GM10248 (cell line): ENCODE measurements at regions not wholly inside any gene's neighbourhood (a gene's known extent, or its start where the extent isn't known, plus 50 kb on each side); places are given as distances from the start of the nearest gene placed in this dataset.

Source experiments
- CTCF ChIA-PET: fragments of 300-600 bp; sonication (Branson Sonifier 250); formaldehyde crosslinking; extraction: SDS; loops from one replicate; lab custom pipeline; 2021; ENCODE audit warnings: antibody characterized with exemption; lab: Yijun Ruan, JAX
- POLR2A ChIA-PET: fragments of 350-650 bp; sonication (Branson Sonifier 250); formaldehyde crosslinking; extraction: SDS; loops from one replicate; lab custom pipeline; 2020; ENCODE audit warnings: antibody characterized with exemption; lab: Yijun Ruan, JAX
- DNase-seq: peaks from one replicate; pipeline ENCODE4 v3.0.0; 2012; ENCODE audit errors: extremely low spot score
- TF ChIP-seq, protein P1 (sequence below): IDR thresholded peaks from 2 replicates; pipeline ENCODE4 v1.5.1; 2012; ENCODE audit warnings: mild to moderate bottlenecking, low read depth; ENCODE audit errors: extremely low read depth, missing control alignments, control extremely low read depth

GRCh38 chr5:3372289-3372688, 223.3 kb upstream of the IRX1 start:
- CTCF ChIA-PET, result no interaction called here
- POLR2A ChIA-PET, result no interaction called here
- no peak for DNase-seq

GRCh38 chr5:3365501-3366215, 230.0 kb upstream of the IRX1 start:
- DNase-seq, result no peak
- ChIA-PET CTCF (no interaction called here), POLR2A (no interaction called here)
- TF ChIP-seq, protein P1, sequence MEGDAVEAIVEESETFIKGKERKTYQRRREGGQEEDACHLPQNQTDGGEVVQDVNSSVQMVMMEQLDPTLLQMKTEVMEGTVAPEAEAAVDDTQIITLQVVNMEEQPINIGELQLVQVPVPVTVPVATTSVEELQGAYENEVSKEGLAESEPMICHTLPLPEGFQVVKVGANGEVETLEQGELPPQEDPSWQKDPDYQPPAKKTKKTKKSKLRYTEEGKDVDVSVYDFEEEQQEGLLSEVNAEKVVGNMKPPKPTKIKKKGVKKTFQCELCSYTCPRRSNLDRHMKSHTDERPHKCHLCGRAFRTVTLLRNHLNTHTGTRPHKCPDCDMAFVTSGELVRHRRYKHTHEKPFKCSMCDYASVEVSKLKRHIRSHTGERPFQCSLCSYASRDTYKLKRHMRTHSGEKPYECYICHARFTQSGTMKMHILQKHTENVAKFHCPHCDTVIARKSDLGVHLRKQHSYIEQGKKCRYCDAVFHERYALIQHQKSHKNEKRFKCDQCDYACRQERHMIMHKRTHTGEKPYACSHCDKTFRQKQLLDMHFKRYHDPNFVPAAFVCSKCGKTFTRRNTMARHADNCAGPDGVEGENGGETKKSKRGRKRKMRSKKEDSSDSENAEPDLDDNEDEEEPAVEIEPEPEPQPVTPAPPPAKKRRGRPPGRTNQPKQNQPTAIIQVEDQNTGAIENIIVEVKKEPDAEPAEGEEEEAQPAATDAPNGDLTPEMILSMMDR, result no peak

More at GRCh38 chr5:3372289-3372688, 223.3 kb upstream of the IRX1 start:
- TF ChIP-seq, protein P1, result no peak

DNA sequence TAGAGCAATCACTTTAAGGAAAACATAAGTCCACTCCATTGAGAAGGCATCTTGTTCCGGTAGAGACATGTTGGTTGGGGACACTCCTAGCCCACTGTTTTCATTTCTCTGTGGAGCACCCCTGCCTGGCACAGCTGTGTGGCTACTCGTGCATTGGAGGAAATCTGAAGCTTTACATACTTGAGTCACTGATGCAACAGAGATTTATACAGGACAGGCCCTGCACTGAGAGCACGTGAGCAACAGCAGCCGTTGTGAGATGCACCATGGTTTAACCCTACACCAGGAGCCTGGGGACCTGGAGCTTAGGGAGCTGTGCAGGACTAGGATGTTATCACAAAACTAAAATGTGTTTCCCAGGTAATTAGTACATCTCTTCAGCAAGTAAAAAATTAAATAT, 230.7 kb upstream of the IRX1 start:
- TF ChIP-seq, protein P1, result no peak
- ChIA-PET POLR2A (no interaction called here), CTCF (no interaction called here)
- no peak for DNase-seq

GRCh38 chr5:3364433-3364832, 231.2 kb upstream of the IRX1 start:
- ChIA-PET CTCF (no interaction called here), POLR2A (no interaction called here)
- DNase-seq, result no peak

DNA sequence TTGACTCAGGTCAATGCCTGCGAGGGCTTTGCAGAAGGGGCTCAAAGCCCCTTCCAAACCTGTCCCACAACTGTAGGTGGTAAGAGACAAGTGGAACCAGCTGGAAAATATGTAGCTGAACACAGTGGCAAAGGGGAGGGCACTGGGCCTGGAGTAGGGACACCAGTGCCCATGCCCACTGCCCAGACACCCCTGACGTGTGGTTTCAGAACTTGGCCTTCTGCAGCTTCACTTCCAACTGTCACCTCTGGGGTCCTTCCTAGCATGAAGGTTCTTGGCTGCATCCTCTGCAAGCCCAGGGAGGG, 233.1 kb upstream of the IRX1 start:
- TF ChIP-seq, protein P1, result no peak
- ChIA-PET POLR2A (no interaction called here), CTCF (no interaction called here)
- no peak for DNase-seq

More at GRCh38 chr5:3364433-3364832, 231.2 kb upstream of the IRX1 start:
- TF ChIP-seq, protein P1, result no peak

DNA sequence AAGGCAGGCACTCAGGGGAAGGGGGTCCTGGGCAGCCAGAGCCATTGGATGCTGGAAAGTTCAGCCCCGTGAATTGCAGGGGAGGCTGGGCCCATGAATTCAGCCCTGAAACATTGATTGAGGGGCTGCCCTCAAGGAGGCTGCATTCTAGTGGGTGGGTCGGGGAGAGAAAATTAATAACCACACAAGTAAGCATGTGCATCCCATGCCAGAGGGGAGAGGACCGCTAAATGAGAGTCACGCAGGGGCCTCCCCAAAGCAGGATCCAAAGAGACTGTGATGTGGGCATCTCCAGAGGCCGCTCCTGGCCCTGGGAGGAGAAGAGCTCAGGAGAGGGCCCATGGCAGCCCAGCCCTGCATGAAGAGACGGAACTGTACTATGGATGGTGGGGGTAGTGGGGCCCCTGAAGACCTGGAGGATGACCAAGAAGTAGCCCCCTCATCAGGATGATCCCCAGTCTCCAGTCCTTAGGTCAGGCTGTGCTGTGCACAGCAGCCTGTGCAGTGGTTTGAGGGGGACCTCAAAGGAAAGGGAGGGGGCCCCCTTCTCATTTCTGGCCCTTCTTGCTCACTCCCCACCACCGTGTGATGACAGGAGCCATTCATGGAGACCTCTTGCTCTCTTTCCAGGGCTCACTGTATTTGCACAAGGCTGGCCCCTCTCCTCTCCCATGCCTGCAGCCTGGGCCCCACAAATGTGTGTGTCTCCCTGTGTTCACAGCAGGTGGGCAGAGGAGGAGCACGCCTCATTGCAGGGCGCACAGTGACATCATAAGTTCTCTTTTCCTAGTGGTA, 233.6 kb upstream of the IRX1 start:
- ChIA-PET CTCF (no interaction called here), POLR2A (no interaction called here)
- TF ChIP-seq, protein P1, result no peak

More for the DNA sequence above, 233.6 kb upstream of the IRX1 start:
- no peak for DNase-seq
